ENCODE measurements at regions not wholly inside any gene's neighbourhood (a gene's known extent, or its start where the extent isn't known, plus 50 kb on each side); places are given as distances from the start of the nearest gene placed in this dataset.
"Not testable (repeated sequence)": the region's sequence is repeated elsewhere in the genome, so short reads cannot be mapped to it uniquely, and the experiment has no call there.

DNA sequence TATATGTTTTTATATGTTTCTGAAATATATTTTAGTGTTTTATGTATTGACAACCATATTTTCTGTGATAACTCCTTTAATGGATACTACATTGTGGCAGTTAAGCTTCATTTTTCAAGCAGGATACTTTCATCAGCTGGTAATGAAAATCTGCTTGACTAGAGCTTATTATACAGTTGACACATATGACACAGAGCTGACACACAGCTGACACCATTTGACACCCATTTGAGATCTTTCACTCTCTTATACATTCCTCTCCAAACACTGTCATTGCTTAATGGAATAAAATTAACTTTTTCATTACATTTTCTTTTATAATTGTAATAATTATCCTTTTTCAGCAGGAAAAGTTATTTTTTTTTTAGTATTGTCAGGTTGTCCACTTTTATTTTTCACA is 561.1 kb upstream of the NDST4 start:
- in situ Hi-C loops (cut with HindIII; ENCODE audit: low sequenced_read_pairs), result no loop called here
- DNase-seq (ENCODE audit: low spot score), result no peak

DNA sequence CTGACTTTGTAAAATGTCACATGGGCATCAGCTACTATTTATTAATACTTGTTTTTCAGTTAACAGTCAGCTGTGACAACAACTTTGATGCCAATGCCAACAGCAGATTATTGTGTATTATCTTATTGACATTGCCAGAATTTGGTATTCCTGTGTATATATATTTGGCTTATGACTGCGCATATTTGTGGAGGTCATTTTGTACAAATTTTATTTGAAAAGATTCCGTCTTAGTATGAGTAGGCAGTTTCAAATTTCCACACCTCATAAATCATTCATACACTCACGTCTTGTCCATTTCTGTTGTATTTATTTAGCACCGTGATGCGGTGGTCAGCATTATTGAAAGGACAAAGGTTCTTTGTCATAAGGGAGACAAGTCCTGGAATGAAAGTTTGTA is 558.2 kb upstream of the NDST4 start:
- no peak for DNase-seq (ENCODE audit: low spot score)
- in situ Hi-C loops (cut with HindIII; ENCODE audit: low sequenced_read_pairs), result no loop called here

DNA sequence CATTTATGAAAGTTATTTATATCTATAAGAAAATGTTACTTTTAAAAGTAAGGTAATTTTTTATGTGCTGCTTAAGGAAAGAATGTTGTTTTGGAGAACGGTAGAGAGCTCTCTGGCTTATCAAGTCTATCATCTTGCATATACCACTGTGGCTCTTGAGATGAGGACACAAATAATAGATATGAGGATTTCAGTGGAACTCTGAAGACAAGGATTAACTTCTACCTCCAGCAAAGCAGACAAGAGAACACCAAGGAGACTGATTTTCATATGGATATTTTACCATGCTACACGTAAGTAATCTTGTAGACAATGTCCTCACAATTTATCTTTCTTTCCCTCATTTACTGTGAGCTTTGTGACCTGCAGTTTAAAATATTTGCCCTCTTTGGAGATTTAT is 557.5 kb upstream of the NDST4 start:
- in situ Hi-C loops (cut with HindIII; ENCODE audit: low sequenced_read_pairs), result no loop called here
- DNase-seq (ENCODE audit: low spot score), result no peak

DNA sequence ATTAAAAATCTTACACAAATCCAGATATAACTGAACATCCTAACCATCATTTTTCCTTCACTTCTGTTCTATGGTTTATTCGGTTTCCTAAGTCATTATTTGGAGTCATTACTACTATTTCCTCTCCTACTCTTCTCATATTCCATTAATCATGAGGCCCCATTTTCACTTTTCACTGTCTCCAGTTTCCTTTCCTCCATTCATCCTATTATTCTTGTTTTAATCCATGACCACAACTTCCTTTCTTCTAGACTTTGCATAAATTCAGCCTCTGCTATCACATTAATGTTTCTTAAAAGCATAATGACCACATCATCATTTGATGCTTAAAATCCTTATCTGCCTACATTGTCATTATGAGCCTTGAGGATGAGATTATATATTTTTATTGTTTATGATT is 555.0 kb upstream of the NDST4 start:
- in situ Hi-C loops (cut with HindIII; ENCODE audit: low sequenced_read_pairs), result no loop called here
- DNase-seq (ENCODE audit: low spot score), result no peak

DNA sequence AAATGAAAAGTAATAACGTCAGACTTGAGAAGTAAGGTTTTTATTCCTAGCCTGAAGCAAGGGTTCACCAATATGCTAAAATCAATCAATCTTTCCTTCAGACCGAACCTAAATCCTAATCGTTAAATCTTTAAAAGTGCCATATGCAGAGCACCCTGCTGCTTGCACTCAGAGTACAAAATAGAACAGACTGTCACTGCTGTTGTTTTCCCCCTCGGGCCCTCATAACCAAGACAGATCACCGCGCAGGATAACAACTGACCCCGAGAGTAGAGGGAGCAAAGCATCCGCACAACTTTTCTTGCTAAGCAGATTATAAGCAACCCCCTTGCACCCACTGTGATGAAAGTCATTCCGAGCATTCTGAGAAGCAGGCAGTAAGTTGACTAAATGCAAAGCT is 550.9 kb upstream of the NDST4 start:
- in situ Hi-C loops (cut with HindIII; ENCODE audit: low sequenced_read_pairs), result no loop called here
- no peak for DNase-seq (ENCODE audit: low spot score)

DNA sequence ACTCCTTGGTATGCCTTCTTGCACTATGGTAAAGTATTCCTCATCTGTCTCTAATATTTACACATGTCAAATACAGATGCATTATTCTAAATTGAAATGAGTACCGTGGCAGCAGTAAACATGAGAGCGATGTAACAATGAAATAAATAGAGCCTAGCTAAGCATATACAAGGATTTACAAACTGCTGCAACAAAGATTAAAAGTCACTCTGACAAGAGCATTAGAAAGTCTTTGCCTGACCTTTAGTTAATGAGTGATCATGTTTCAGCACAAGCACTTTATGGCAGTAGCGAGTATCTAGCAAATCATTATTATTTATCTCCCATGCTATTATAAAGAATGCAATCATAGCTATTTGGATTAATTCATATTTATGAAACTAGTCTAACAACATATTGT is 547.0 kb upstream of the NDST4 start:
- no peak for DNase-seq (ENCODE audit: low spot score)
- in situ Hi-C loops (cut with HindIII; ENCODE audit: low sequenced_read_pairs), result no loop called here

DNA sequence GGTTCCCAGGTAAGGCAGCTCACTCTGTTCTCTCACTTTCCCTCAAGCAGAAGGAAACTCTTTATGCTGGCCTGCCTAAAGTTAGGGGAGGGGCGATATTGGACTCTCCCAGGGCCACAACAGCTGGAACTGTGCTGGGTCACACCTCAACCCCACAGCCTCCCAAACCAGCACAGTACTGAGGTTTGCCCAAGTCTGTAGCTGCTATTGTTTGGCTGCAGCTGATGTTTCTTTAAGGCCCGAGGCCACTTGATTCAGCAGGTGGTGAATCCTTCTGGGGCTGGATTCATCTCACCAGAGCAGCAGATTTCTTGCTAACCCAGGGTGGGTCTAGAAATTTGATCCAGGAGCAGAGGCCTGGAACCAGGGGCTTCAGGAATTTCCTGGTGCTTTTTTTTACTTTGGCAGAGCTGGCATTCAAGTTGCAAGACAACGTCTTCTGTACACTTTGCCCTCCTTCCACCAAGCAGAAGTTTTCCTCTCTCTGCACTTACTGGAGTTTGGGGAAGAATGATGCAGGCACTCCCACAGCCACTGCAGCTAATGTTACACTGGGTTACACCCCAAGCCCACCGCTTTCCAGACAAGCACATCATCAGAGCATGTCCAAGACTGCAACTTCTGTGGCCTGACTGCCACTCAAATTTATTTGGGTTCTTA is 544.7 kb upstream of the NDST4 start:
- in situ Hi-C loops (cut with HindIII; ENCODE audit: low sequenced_read_pairs), result no loop called here

DNA sequence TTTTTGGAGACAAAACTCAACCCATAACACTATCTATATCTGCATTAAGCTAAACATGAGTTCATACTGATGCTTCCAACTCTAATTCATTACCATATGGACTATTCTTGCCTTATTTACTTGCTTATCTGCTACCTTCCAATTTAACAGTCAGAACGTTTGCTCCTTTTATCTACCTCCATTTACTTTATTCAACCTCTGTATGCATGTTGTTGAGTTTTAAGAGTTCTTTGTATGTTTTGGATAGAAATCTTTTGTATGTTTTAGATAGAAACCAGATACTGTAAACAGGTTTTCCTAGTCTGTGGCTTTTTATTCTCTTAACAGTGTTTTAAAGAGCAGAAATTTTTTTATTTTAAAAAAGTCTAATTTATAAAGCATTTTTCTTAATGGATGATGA is 542.2 kb upstream of the NDST4 start:
- DNase-seq (ENCODE audit: low spot score), result no peak
- in situ Hi-C loops (cut with HindIII; ENCODE audit: low sequenced_read_pairs), result no loop called here

More for the DNA sequence above, 544.7 kb upstream of the NDST4 start:
- DNase-seq (ENCODE audit: low spot score), result no peak

DNA sequence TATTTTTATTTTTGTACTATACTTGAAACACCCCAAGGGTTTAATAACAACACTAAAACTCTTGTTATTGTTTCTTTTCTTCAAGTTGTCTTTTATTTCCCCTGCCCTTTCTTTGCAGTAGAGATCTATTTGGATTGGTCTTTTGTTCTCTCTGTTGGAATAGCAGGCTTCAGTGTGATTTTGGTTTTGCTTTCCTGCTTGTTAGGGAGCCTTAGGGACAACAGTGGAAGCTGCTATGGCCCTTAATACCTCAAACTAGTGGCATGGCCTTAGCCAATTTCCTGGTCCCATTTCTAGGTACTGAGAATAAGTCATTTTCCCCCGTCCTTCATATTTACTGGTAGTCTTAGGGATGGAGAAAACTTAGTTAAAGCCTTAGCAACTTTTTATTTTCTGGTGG is 535.4 kb upstream of the NDST4 start:
- in situ Hi-C loops (cut with HindIII; ENCODE audit: low sequenced_read_pairs), result no loop called here
- no peak for DNase-seq (ENCODE audit: low spot score)

DNA sequence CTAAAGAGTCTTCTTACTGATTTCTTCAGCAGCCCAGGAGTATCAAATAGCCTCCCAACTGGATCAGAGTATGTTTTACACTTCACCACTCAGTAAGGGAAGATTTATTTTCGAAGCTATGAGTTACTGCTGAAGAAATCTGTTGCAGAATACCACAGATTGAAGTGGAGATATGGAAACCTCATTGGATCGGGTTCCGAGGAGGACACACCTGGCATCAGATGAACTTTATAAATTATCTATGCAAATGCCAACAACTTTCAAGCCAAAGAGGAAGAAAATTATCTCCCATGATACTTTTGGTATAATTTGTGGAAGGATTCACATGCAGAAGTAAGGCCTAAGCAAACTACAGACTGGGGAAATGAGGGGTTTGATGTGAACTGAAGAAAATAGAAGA is 515.9 kb upstream of the NDST4 start:
- in situ Hi-C loops (cut with HindIII; ENCODE audit: low sequenced_read_pairs), result no loop called here
- no peak for DNase-seq (ENCODE audit: low spot score)

DNA sequence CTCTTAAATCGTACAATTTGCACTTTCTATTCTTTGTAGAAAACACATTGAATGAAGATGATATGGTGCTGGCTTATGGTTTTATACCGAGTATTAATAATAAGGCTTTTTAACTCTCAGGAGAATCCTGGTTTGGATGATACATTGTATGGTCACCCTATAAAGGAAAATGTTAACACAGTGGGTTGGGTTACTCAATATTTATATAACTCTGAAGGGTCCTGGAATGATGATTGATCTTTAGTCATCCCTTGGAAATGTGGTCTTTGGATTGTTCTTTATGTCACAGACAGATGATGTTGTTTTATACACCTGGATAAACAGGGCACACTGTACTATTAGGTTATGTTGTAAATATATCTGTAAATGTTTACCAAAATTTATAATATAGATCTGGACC is 496.2 kb upstream of the NDST4 start:
- no peak for DNase-seq (ENCODE audit: low spot score)
- in situ Hi-C loops (cut with HindIII; ENCODE audit: low sequenced_read_pairs), result no loop called here

DNA sequence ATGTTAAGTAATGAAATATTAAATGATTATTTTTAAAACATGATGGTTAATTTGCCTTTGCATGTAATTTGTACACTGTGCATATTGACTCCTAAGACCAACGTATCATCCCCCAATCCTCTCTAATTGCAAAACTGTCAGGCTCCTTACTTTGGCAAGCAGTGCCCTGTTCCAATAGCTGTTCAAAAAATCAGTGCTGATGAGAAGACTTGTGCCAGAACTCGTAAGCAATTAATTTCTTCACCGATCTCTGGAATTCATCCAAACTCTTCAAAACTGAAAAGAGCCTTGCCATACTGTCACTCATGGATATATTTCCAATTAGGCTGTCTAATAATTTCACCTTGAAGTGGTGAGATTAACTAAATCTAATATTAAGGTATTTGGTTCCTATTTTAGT is 493.9 kb upstream of the NDST4 start:
- in situ Hi-C loops (cut with HindIII; ENCODE audit: low sequenced_read_pairs), result no loop called here
- DNase-seq (ENCODE audit: low spot score), result no peak

DNA sequence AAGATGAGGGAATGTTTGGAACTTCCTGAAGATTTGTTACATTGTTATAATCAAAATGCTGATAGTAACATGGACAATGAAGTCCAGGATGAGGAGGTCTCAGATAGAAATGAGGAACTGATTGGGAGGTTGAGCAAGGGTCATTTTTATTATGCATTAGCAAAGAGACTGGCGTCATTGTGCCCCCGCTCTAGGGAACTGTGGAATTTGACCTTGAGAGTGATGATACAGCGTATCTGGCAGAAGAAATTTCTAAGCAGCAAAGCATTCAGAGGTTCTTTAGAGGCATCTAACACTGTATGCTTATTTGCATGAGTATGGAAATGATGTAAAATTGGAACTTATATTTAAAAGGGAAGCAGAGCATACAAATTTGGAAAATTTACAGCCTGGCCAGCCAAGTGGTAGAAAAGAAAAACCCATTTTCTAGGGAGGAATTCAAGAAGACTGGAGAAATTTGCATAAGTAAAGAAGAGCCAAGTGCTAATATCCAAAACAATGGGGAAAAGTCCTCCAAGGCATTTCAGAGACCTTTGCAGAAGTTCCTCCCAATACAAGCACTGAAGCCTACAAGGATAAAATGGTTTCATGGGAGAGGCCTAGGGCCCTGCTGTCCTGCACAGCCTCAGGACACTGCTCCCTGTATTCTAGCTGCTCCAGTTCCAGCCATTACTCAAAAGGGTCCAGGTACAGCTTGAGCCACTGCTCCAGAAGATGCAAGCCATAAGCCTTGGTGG is 483.0 kb upstream of the NDST4 start:
- in situ Hi-C loops (cut with HindIII; ENCODE audit: low sequenced_read_pairs), result no loop called here

DNA sequence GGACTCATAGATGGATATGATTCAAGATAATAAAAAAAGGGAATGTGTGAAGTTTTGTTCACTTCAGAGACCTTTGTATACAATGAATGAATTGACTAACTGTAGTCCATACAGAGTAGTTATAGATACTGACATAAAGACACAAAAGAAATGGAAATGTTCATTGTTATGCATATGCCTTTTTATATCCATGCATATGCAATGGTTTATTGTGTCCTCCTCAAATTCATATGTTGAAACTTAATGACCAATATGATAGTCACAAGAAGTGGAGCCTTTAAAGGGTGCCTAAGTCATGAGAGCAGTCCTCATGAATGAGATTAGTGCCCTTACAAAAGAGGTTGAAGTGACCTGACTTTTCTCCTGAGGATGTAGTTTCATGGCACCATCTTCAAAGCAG is 467.5 kb upstream of the NDST4 start:
- in situ Hi-C loops (cut with HindIII; ENCODE audit: low sequenced_read_pairs), result no loop called here
- DNase-seq (ENCODE audit: low spot score), result no peak

More for the DNA sequence above, 483.0 kb upstream of the NDST4 start:
- no peak for DNase-seq (ENCODE audit: low spot score)

DNA sequence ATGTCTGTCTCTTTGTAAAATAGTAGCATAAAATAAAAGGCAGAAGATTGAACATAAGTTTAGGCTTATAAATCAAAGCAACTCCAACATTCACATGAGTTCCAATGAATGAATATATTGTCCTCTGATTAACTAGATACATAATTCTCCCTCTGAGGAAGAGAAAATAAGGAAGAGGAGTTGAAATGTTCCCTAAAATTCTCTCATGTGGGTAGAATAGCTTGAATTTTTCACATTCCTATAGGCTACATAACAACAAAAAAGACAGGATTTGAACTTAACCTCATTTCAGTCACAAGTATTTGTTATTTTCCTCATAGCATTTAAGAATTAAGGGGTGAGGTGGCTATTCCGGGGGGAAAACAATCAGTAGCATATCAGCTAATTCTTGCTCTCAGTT is 462.4 kb upstream of the NDST4 start:
- in situ Hi-C loops (cut with HindIII; ENCODE audit: low sequenced_read_pairs), result no loop called here
- no peak for DNase-seq (ENCODE audit: low spot score)

DNA sequence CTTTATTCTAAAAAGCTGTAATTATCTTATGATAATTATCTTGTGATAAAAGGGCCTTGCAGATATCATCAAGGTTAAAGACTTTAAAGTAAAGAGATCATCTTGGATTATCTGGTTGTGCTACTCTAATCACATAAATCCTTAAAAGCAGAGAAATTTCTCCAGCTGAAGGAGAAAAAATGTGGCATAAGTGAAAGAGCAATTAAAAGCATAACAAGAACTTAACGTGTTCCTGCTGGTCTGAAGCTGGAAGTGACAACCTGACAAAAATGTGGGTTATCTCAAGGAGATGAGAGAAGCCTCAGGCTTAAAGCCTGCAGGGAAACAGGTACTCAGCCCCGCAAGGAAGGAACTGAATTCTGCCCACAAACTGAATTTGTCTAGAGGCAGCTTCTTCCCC is 449.1 kb upstream of the NDST4 start:
- DNase-seq (ENCODE audit: low spot score), result no peak
- in situ Hi-C loops (cut with HindIII; ENCODE audit: low sequenced_read_pairs), result no loop called here

DNA sequence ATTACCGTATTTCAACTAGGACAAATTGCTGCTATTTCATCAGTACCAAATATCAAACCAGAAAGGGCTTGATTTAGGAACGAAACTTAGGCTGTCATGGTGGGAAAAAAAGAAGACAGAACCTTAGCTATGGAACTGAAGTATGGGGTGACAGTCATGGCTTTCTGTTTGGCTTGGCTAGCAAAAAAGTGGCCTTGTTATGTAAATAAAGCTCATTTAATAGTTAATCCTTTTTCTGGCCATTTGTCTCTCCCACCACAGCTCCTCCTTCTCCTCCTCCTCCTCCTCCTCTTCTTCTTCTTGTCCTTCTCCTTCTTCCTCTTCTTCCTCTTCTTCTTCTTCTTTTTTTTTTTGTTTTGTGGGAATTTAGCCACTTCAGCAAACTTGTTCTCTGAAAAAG is 434.7 kb upstream of the NDST4 start:
- in situ Hi-C loops (cut with HindIII; ENCODE audit: low sequenced_read_pairs), result no loop called here
- no peak for DNase-seq (ENCODE audit: low spot score)

DNA sequence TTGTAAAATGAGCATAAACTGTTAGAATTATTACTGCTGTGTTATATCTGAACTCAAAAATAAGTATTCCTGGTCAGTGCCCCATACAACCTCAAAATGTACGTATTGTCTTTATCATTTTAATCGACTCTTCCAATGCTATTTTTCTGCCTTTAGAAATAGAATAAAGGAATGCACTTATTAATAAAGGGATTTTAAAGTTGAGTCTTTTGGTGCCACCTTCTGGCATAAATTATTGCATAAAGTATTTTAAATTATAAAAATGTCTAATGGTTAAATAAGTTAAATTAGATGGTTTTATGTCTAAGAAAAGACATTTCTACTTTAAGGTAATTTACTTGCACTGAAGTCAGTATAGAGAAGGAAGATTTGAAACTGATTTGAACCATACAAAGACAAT is 424.0 kb upstream of the NDST4 start:
- in situ Hi-C loops (cut with HindIII; ENCODE audit: low sequenced_read_pairs), result no loop called here
- DNase-seq (ENCODE audit: low spot score), result no peak

DNA sequence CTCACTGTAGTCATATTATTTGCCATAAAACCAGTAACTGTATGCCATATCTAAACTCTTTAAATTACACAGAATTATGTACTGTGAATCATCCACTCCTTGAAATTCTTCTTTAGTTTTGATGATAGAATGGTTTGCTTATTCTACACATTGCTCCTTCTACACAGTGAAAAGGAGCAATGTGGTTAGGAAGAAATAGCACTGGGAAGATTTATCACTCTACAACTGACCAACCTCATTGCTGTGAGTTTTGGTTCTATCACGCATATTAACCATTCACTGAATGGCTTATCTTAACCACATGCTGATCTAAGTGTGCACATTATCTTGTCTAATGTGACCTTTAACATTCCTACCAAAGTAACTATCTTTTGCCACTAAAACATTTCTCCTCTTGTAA is 415.7 kb upstream of the NDST4 start:
- DNase-seq (ENCODE audit: low spot score), result no peak
- in situ Hi-C loops (cut with HindIII; ENCODE audit: low sequenced_read_pairs), result no loop called here

DNA sequence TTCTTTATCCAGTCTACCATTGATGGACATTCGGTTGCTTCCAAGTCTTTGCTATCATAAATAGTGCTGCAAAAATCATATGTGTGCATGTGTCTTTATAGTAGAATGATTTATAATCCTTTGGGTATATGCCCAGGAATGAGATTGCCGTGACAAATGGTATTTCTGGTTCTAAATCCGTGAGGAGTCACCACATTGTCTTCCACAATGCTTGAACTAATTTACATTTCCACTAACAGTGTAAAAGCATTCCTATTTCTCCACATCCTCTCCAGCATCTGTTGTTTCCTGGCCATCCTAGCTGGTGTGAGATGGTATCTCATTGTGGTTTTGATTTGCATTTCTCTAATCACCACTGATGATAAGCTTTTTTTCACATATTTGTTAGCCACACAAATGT is 406.1 kb upstream of the NDST4 start:
- DNase-seq (ENCODE audit: low spot score); in situ Hi-C loops (cut with HindIII; ENCODE audit: low sequenced_read_pairs): not testable (repeated sequence)

DNA sequence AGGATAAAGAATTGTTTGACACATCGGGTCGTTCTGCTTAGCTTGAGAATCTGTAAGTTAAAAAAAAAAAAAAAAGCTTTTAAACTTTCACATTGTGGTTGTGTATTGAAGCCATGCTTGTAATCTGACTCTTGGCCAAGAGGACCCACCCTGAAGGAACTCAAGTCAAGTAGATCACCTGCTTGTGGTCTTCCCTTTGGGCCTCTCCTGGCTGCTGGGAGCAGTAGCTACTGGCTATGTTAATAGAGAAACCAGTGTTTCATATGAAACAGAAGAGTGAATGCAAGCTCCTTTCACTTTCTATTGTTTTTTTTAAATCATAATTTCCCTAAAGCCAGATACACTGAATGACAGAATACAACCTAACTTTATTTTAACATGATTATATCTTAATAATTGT is 402.4 kb upstream of the NDST4 start:
- in situ Hi-C loops (cut with HindIII; ENCODE audit: low sequenced_read_pairs), result no loop called here
- no peak for DNase-seq (ENCODE audit: low spot score)
